ENCODE measurements at regions not wholly inside any gene's neighbourhood (a gene's known extent, or its start where the extent isn't known, plus 50 kb on each side); places are given as distances from the start of the nearest gene placed in this dataset.

DNA sequence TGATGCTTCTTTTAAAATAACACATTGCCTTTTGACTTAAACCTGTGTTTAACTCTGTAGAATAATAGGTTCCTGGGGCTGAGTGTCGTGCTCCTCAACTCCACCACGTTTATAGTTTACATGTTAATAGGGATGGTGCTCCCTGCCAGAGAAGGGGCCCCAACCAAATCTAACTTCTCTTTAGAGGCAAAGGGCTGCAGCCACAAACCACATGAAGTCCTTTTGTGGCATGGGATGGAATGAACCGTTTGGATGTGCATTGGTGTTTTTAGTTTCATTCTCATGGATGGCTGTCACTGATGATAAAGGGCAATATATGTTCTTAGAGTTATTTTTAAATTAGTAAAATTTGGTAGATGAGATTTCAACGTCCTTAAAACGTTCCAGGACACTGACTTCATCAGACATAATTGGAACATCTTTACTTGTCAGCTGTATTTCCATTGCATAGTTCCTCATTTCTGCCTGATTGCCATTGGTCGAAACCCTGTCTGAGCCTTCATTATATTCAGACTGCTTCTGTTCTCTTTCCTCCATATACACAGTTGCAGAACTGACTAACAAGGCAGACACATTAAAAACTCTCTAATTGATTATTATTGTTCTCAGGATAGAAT lies 60.4 kb upstream of the HPF1 start:
- Histone ChIP-seq H2AK9ac (replicated peaks; ENCODE audit: low read depth, low read length, poor library complexity) (no peak overlapping the region), H3K27me3 (ENCODE audit: control insufficient read depth, insufficient read depth, low read length) (no peaks in the 10 kb centered on the region), H2BK20ac (ENCODE audit: low read depth, low read length) (no peak overlapping the region), H2BK120ac (ENCODE audit: low read depth, low read length) (no peak overlapping the region), H2BK15ac (ENCODE audit: low read depth, low read length) (no peak overlapping the region), H4K8ac (ENCODE audit: low read depth in 2 of 2, low read length in 2 of 2) (no peak overlapping the region), H4K20me1 (ENCODE audit: insufficient read depth, low read length) (no peaks in the 10 kb centered on the region), H3K18ac (ENCODE audit: low read depth, low read length) (no peak overlapping the region), H2AK5ac (ENCODE audit: low read depth, low read length) (no peak overlapping the region), H3K4ac (ENCODE audit: low read depth, low read length) (no peak overlapping the region), H3K4me3 (ENCODE audit: insufficient read depth, low read depth, low read length) (no peak overlapping the region), H3K4me2 (ENCODE audit: low read depth, low read length) (no peak overlapping the region), H3K14ac (replicated peaks; ENCODE audit: low read depth, low read length) (no peak overlapping the region), H4K5ac (ENCODE audit: low read depth, low read length) (no peak overlapping the region), H3K9ac (ENCODE audit: low read depth, low read length) (no peak overlapping the region), H3K23ac (ENCODE audit: low read depth, low read length) (no peak overlapping the region), H3K4me1 (ENCODE audit: control insufficient read depth, insufficient read depth, low read length) (no peaks in the 10 kb centered on the region), H2AFZ (replicated peaks; ENCODE audit: low read length, poor library complexity) (no peak overlapping the region), H4K91ac (ENCODE audit: insufficient read depth, low read depth, low read length) (no peak overlapping the region), H3K9me1 (ENCODE audit: insufficient read depth, low read length) (no peaks in the 10 kb centered on the region), H2BK5ac (ENCODE audit: low read depth, low read length, poor library complexity, severe bottlenecking) (no peak overlapping the region), H3K79me1 (ENCODE audit: low read depth in 1 of 2, low read length in 2 of 2) (no peaks in the 10 kb centered on the region), H3K56ac (ENCODE audit: extremely low read depth, insufficient read depth, low read length) (no peak overlapping the region), H3K27ac (ENCODE audit: insufficient read depth, low read length) (no peak overlapping the region), H3K9me3 (ENCODE audit: control insufficient read depth, insufficient read depth, low read length) (no peaks in the 10 kb centered on the region), H3K36me3 (ENCODE audit: control insufficient read depth, insufficient read depth, low read length) (no peaks in the 10 kb centered on the region)
- TF ChIP-seq RCOR1 (IDR thresholded peaks at IDR 0.05; ENCODE audit: insufficient replicate concordance, low read length): no peak
- no peak for TF ChIP-seq CEBPB (IDR thresholded peaks at IDR 0.05; ENCODE audit: low read depth, low read length)
- TF ChIP-seq FOS (IDR thresholded peaks at IDR 0.05; ENCODE audit: low read depth, low read length): no peak
- TF ChIP-seq POLR2A (IDR thresholded peaks at IDR 0.05; ENCODE audit: low read depth, low read length): no peak
- no peak for TF ChIP-seq RFX5 (IDR thresholded peaks at IDR 0.05; ENCODE audit: low read depth, low read length)
- TF ChIP-seq MXI1 (IDR thresholded peaks at IDR 0.05; ENCODE audit: borderline replicate concordance, low read depth, low read length): no peak
- TF ChIP-seq, protein P1, sequence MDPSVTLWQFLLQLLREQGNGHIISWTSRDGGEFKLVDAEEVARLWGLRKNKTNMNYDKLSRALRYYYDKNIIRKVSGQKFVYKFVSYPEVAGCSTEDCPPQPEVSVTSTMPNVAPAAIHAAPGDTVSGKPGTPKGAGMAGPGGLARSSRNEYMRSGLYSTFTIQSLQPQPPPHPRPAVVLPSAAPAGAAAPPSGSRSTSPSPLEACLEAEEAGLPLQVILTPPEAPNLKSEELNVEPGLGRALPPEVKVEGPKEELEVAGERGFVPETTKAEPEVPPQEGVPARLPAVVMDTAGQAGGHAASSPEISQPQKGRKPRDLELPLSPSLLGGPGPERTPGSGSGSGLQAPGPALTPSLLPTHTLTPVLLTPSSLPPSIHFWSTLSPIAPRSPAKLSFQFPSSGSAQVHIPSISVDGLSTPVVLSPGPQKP (IDR thresholded peaks at IDR 0.05; ENCODE audit: borderline replicate concordance, low read depth, low read length): no peak
- TF ChIP-seq NFE2L2 (IDR thresholded peaks at IDR 0.05; ENCODE audit: low read depth, low read length): no peak
- no peak for TF ChIP-seq CHD1 (IDR thresholded peaks at IDR 0.05; ENCODE audit: low read depth, low read length)
- no peak for TF ChIP-seq USF2 (IDR thresholded peaks at IDR 0.05; ENCODE audit: low read depth, low read length)
- no peak for TF ChIP-seq MAFK (IDR thresholded peaks at IDR 0.05; ENCODE audit: low read depth, low read length)
- TF ChIP-seq BHLHE40 (IDR thresholded peaks at IDR 0.05; ENCODE audit: low read depth, low read length): no peak
- no peak for TF ChIP-seq RAD21 (IDR thresholded peaks at IDR 0.05; ENCODE audit: low read length)
- no peak for TF ChIP-seq CTCF (conservative IDR thresholded peaks at IDR 0.05; ENCODE audit: low read depth, low read length)
- TF ChIP-seq SMC3 (IDR thresholded peaks at IDR 0.05; ENCODE audit: low read depth, low read length): no peak
- TF ChIP-seq MAZ (IDR thresholded peaks at IDR 0.05; ENCODE audit: borderline replicate concordance, low read depth, low read length): no peak
- CTCF ChIA-PET: no interaction called here
- no TSS peak for BruUV-seq (replicated peaks)
- ATAC-seq (ENCODE audit: low read depth) (no peak), DNase-seq (no peak)
- dilution Hi-C loops (cut with HindIII; ENCODE audit: low sequenced_read_pairs, unreplicated experiment) (no loop called here), intact Hi-C loops (cut with micrococcal nuclease) (no loop called here), in situ Hi-C loops (cut with MboI; ENCODE audit: low sequenced_read_pairs) (no loop called here)
- WGBS, 2 experiments (ENCODE audit: extremely low coverage in 2 of 2, insufficient read length in 1 of 2): 11% methylated on average over 1 of the region's 6 CpGs; no CpG with 5 or more reads in 1 of the 2 experiments
- POLR2A ChIA-PET (ENCODE audit: unreplicated experiment): no interaction called here

Data from IMR-90 (cell line).